MG63 (cell line): ENCODE measurements at regions not wholly inside any gene's neighbourhood (a gene's known extent, or its start where the extent isn't known, plus 50 kb on each side); places are given as distances from the start of the nearest gene placed in this dataset.

Experiments
- DNase-seq: peaks from one replicate; pipeline ENCODE4 v3.0.0-alpha.2; 2020
- H3K27me3 ChIP-seq: fragments of 250-450 bp; sonication (Bioruptor Pico); 2 replicates; pipeline ENCODE4 v1.5.1; 2020; ENCODE audit warnings: mild to moderate bottlenecking, moderate library complexity
- H3K36me3 ChIP-seq: fragments of 250-450 bp; sonication (Bioruptor Pico); 2 replicates; pipeline ENCODE4 v1.5.1; 2020; ENCODE audit warnings: mild to moderate bottlenecking, moderate library complexity
- H3K4me3 ChIP-seq: fragments of 250-450 bp; sonication (Bioruptor Pico); 2 replicates; pipeline ENCODE4 v1.5.1; 2020; ENCODE audit warnings: mild to moderate bottlenecking, moderate library complexity
- H3K9me3 ChIP-seq: fragments of 250-450 bp; sonication (Bioruptor Pico); 2 replicates; pipeline ENCODE4 v1.5.1; 2020; ENCODE audit warnings: mild to moderate bottlenecking, moderate library complexity

- no peaks in the 10 kb centered on the region for H3K27me3 ChIP-seq
- no peak overlapping the region for H3K4me3 ChIP-seq
- no peaks in the 10 kb centered on the region for H3K9me3 ChIP-seq
- no peaks in the 10 kb centered on the region for H3K36me3 ChIP-seq
- DNase-seq = no peak
These were observed 217.5 kb upstream of the TCF21 start for GRCh38 chr6:133671376-133671775.

- no peaks in the 10 kb centered on the region for H3K36me3 ChIP-seq
- DNase-seq = no peak
- H3K4me3 ChIP-seq = no peak overlapping the region
- no peaks in the 10 kb centered on the region; the same call in 1 of the 2 replicates for H3K9me3 ChIP-seq
- H3K27me3 ChIP-seq = no peaks in the 10 kb centered on the region
These were observed 215.9 kb upstream of the TCF21 start for GRCh38 chr6:133673056-133673455.

DNA sequence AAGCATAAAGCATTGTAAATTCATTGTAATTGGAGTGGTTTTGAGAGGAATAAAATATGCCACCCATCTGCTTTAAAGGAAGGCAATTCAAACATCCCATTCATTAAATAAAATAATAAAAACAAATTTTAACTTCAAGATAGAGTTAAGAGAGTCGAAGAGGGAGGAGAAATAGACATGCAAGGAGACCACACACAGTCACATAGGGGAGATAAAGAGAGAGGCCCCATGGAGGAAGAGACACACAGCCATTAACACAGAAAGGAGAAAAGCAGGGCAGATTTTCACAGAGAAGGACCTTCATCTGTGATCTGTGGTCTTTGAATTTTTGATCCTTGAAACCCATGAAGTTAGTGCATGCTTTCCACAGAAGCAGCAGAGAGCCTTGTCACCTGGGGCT lies 214.3 kb upstream of the TCF21 start:
- no peak for DNase-seq
- Histone ChIP-seq H3K9me3 (no peaks in the 10 kb centered on the region; the same call in 1 of the 2 replicates), H3K27me3 (no peaks in the 10 kb centered on the region), H3K4me3 (no peak overlapping the region), H3K36me3 (no peaks in the 10 kb centered on the region)

GRCh38 chr6:133680994-133681393 lies 207.9 kb upstream of the TCF21 start:
- no peaks in the 10 kb centered on the region for H3K36me3 ChIP-seq
- H3K27me3 ChIP-seq = no peaks in the 10 kb centered on the region
- H3K9me3 ChIP-seq = no peaks in the 10 kb centered on the region; the same call in 1 of the 2 replicates

GRCh38 chr6:133681891-133682290 lies 207.0 kb upstream of the TCF21 start:
- Histone ChIP-seq H3K4me3 (no peak overlapping the region), H3K27me3 (no peaks in the 10 kb centered on the region), H3K9me3 (no peaks in the 10 kb centered on the region; the same call in 1 of the 2 replicates), H3K36me3 (no peaks in the 10 kb centered on the region)
- DNase-seq = no peak

More at GRCh38 chr6:133680994-133681393, 207.9 kb upstream of the TCF21 start:
- H3K4me3 ChIP-seq = no peak overlapping the region
- DNase-seq = no peak

- peak; percentile 52 for DNase-seq
These were observed 206.2 kb upstream of the TCF21 start for GRCh38 chr6:133682506-133683307.

DNA sequence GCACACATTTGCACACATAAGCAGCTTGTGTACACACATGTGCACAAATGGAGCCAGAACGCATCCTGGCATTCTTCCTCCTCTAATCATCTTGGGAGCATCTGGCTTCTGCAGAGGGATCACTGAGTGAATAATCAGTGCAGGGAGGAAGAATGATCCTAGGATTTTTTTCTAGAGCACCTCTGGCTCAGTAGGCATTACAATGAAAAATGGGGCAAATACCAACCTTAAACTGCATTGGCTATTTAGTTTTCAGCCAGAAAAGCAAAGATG lies 205.7 kb upstream of the TCF21 start:
- peak; percentile 14 for DNase-seq
- H3K4me3 ChIP-seq = no peak overlapping the region
- no peaks in the 10 kb centered on the region for H3K27me3 ChIP-seq
- H3K36me3 ChIP-seq = no peaks in the 10 kb centered on the region
- H3K9me3 ChIP-seq = no peaks in the 10 kb centered on the region

More at GRCh38 chr6:133682506-133683307, 206.2 kb upstream of the TCF21 start:
- Histone ChIP-seq H3K9me3 (no peaks in the 10 kb centered on the region; the same call in 1 of the 2 replicates), H3K27me3 (no peaks in the 10 kb centered on the region), H3K4me3 (no peak overlapping the region), H3K36me3 (no peaks in the 10 kb centered on the region)

DNA sequence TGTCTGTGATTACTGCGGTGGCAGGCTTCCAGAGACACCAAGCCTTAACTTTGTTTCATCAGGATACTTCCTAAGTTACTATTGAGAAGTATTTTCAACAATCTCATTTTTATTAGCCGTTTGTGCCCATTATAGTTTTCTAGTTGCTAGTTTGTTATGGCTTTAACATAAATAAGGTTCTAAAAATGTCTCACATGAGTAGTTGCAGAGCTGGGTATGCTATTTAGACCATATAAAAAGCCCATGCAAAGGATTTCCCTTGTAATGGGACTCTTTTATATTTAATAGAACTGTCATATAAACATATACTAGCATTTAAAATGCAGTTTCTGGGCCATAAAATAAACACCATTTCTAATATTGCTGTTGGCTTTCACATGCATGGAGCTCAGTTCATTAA lies 205.3 kb upstream of the TCF21 start:
- H3K36me3 ChIP-seq = no peaks in the 10 kb centered on the region
- DNase-seq = no peak
- H3K4me3 ChIP-seq = no peak overlapping the region

GRCh38 chr6:133688705-133689492 lies 200.0 kb upstream of the TCF21 start:
- Histone ChIP-seq H3K4me3 (no peak overlapping the region), H3K27me3 (no peaks in the 10 kb centered on the region), H3K9me3 (peaks cover 8% of the 10 kb centered on the region), H3K36me3 (no peaks in the 10 kb centered on the region)
- DNase-seq = no peak

More for the DNA sequence above, 205.3 kb upstream of the TCF21 start:
- Histone ChIP-seq H3K9me3 (no peaks in the 10 kb centered on the region), H3K27me3 (no peaks in the 10 kb centered on the region)

GRCh38 chr6:133689863-133690262 lies 199.1 kb upstream of the TCF21 start:
- Histone ChIP-seq H3K4me3 (no peak overlapping the region), H3K9me3 (peaks cover 8% of the 10 kb centered on the region), H3K27me3 (no peaks in the 10 kb centered on the region), H3K36me3 (no peaks in the 10 kb centered on the region)
- no peak for DNase-seq

- no peak for DNase-seq
- Histone ChIP-seq H3K36me3 (peaks cover under 1% of the 10 kb centered on the region; the same call in 1 of the 2 replicates), H3K4me3 (no peak overlapping the region), H3K9me3 (peaks cover 14% of the 10 kb centered on the region), H3K27me3 (no peaks in the 10 kb centered on the region)
These were observed 195.3 kb upstream of the TCF21 start for GRCh38 chr6:133693565-133693964.

DNA sequence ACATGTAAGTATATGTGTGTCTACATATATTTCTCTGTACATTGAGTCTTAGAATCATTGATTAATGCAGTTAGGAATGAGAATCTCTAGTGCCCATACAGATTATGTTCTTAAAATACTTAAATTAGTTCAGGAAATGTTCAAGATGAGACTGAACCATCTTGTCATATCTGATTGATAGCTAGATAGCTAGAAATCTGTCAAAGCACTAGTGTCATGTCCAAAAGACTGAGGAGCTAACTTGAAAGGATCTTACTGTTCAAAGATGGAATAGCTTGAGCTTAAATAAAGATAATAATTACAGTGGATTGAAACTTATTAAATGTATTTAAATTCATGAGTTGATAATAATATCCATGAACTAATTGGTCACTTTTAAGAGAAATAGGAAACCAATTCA lies 191.7 kb upstream of the TCF21 start:
- H3K27me3 ChIP-seq = no peaks in the 10 kb centered on the region
- peaks cover 9% of the 10 kb centered on the region for H3K9me3 ChIP-seq
- H3K36me3 ChIP-seq = peaks cover 2% of the 10 kb centered on the region; the same call in 1 of the 2 replicates
- no peak for DNase-seq
- no peak overlapping the region for H3K4me3 ChIP-seq

DNA sequence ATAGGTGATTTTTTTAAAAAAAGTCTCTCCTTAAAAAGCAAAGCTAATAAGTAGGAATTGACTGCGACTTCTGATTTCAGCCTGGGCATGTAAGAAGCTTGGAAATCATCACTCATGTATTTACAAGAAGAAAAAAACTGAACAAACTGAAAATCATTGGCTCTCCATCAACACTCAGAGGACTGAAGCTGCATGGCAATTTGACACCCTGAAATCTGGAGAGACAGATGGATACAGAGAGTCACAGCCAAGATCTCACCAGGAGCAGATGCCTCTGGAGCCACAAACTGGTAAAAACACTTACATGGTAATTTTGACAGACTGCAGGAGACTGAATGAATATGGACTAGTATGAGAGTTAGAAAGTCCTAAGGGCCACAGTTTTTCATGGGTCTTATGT lies 191.2 kb upstream of the TCF21 start:
- H3K9me3 ChIP-seq = peaks cover 7% of the 10 kb centered on the region
- peak; percentile 72 for DNase-seq
- peaks cover 2% of the 10 kb centered on the region; the same call in 1 of the 2 replicates for H3K36me3 ChIP-seq
- no peak overlapping the region for H3K4me3 ChIP-seq
- no peaks in the 10 kb centered on the region for H3K27me3 ChIP-seq

GRCh38 chr6:133698272-133698671 lies 190.6 kb upstream of the TCF21 start:
- Histone ChIP-seq H3K36me3 (peaks cover 2% of the 10 kb centered on the region; the same call in 1 of the 2 replicates), H3K27me3 (no peaks in the 10 kb centered on the region), H3K9me3 (peaks cover 6% of the 10 kb centered on the region), H3K4me3 (no peak overlapping the region)
- DNase-seq = no peak

- DNase-seq = no peak
- peaks cover 6% of the 10 kb centered on the region for H3K9me3 ChIP-seq
- H3K36me3 ChIP-seq = peaks cover 2% of the 10 kb centered on the region; the same call in 1 of the 2 replicates
- H3K27me3 ChIP-seq = no peaks in the 10 kb centered on the region
- H3K4me3 ChIP-seq = no peak overlapping the region
These were observed 189.1 kb upstream of the TCF21 start for GRCh38 chr6:133699741-133700385.

- H3K36me3 ChIP-seq = peaks cover 2% of the 10 kb centered on the region; the same call in 1 of the 2 replicates
These were observed 187.1 kb upstream of the TCF21 start for GRCh38 chr6:133701633-133702331.

More at GRCh38 chr6:133701633-133702331, 187.1 kb upstream of the TCF21 start:
- no peaks in the 10 kb centered on the region for H3K27me3 ChIP-seq
- H3K4me3 ChIP-seq = no peak overlapping the region
- no peaks in the 10 kb centered on the region; the same call in 1 of the 2 replicates for H3K9me3 ChIP-seq
- DNase-seq = peak; percentile 59
